ENCODE measurements at regions not wholly inside any gene's neighbourhood (a gene's known extent, or its start where the extent isn't known, plus 50 kb on each side); places are given as distances from the start of the nearest gene placed in this dataset.
"Not testable (repeated sequence)": the region's sequence is repeated elsewhere in the genome, so short reads cannot be mapped to it uniquely, and the experiment has no call there.

- no peak for DNase-seq
Observed at GRCh38 chr3:33957176-33957575, 158.7 kb downstream of the PDCD6IP start.

GRCh38 chr3:33958661-33959060 is 160.2 kb downstream of the PDCD6IP start:
- DNase-seq: no peak

- no peak for DNase-seq
Observed at GRCh38 chr3:33962396-33962795, 164.0 kb downstream of the PDCD6IP start.

- not testable (repeated sequence) for DNase-seq
Observed at GRCh38 chr3:33970180-33970579, 171.8 kb downstream of the PDCD6IP start.

- no peak for DNase-seq
Observed at GRCh38 chr3:33971055-33971454, 172.6 kb downstream of the PDCD6IP start.

- DNase-seq: no peak
Observed at GRCh38 chr3:33975463-33975862, 177.0 kb downstream of the PDCD6IP start.

- no peak for DNase-seq
Observed at GRCh38 chr3:33977227-33977626, 178.8 kb downstream of the PDCD6IP start.

- no peak for DNase-seq
Observed at GRCh38 chr3:33980252-33980651, 181.8 kb downstream of the PDCD6IP start.

- no peak for DNase-seq
Observed at GRCh38 chr3:33982269-33982798, 183.9 kb downstream of the PDCD6IP start.

- not testable (repeated sequence) for DNase-seq
Observed at GRCh38 chr3:33982949-33983348, 184.5 kb downstream of the PDCD6IP start.

- no peak for DNase-seq
Observed at GRCh38 chr3:33989229-33989628, 190.8 kb downstream of the PDCD6IP start.

GRCh38 chr3:33991673-33992072 is 193.2 kb downstream of the PDCD6IP start:
- no peak for DNase-seq

GRCh38 chr3:33993631-33994030 is 195.2 kb downstream of the PDCD6IP start:
- no peak for DNase-seq

GRCh38 chr3:33994568-33994967 is 196.1 kb downstream of the PDCD6IP start:
- DNase-seq: no peak

GRCh38 chr3:34000301-34000700 is 201.9 kb downstream of the PDCD6IP start:
- no peak for DNase-seq

GRCh38 chr3:34001022-34001421 is 202.6 kb downstream of the PDCD6IP start:
- no peak for DNase-seq

GRCh38 chr3:34001990-34002389 is 203.6 kb downstream of the PDCD6IP start:
- no peak for DNase-seq

GRCh38 chr3:34002569-34003100 is 204.2 kb downstream of the PDCD6IP start:
- DNase-seq: no peak

GRCh38 chr3:34005886-34006285 is 207.5 kb downstream of the PDCD6IP start:
- no peak for DNase-seq

GRCh38 chr3:34008191-34008590 is 209.8 kb downstream of the PDCD6IP start:
- no peak for DNase-seq

GRCh38 chr3:34008836-34009809 is 210.7 kb downstream of the PDCD6IP start:
- no peak for DNase-seq

GRCh38 chr3:34011171-34012101 is 213.0 kb downstream of the PDCD6IP start:
- DNase-seq: no peak

- DNase-seq: no peak
Observed at GRCh38 chr3:34012102-34012461, 213.7 kb downstream of the PDCD6IP start.

Measured in left hindlimb (tissue), 1 donor.